SH-SY5Y (cell line): ENCODE measurements at regions not wholly inside any gene's neighbourhood (a gene's known extent, or its start where the extent isn't known, plus 50 kb on each side); places are given as distances from the start of the nearest gene placed in this dataset.

ENCODE experiments used
- GATA2 ChIP-seq: IDR thresholded peaks from 2 replicates; pipeline ENCODE4 v1.6.1; 2011; ENCODE audit warnings: mild to moderate bottlenecking, low read depth, low read length
- GATA3 ChIP-seq: IDR thresholded peaks from 2 replicates; pipeline ENCODE4 v1.6.1; 2011; ENCODE audit warnings: low read depth, mild to moderate bottlenecking, low read length, moderate library complexity

DNA sequence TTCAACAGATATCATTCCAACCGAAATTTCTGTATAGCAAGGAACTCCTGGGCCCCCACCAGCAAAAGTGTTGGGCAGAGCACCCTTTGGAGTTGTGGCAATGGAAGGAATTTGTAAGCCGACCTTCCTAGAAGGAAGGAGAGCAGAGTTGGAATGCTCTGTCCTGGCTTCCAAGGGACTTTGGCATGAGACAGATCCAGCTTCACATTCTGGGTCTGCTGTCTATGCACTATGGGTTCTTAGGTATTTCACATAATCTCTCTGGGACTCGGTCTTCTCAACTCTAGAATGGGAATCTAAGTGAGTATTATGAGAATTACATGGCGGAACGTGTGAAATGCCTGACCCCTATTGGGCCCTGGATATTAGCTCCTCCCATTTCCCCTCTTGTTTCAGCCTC, 63.2 kb upstream of the MARCHF10 start:
- TF ChIP-seq GATA2: no peak
- TF ChIP-seq GATA3: no peak
